UCSD-AML1 (cell line): ENCODE measurements at regions not wholly inside any gene's neighbourhood (a gene's known extent, or its start where the extent isn't known, plus 50 kb on each side); places are given as distances from the start of the nearest gene placed in this dataset.

Experiments
- DNase-seq: peaks from one replicate; lab custom pipeline; 2025; ENCODE audit not compliant: unreplicated experiment; lab: John Stamatoyannopoulos, UW

DNA sequence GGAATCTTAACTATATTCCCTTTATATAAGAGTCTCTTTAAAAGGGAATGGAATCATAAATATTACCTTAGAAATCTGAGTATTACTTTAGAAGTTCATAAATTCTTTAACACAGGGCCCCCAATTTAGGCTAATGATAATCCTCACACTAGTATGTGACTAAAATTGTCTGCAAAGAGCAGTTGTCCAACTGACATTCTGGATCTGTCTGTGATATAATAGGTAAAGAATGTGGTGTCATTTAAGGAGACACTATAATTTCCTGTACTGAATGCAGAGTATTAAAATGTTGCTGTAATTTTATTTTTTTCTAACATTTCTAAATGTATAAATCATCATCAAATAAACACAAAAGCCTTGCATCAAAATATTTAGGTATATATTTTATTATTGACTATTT lies 128.5 kb upstream of the DST start:
- no peak for DNase-seq

DNA sequence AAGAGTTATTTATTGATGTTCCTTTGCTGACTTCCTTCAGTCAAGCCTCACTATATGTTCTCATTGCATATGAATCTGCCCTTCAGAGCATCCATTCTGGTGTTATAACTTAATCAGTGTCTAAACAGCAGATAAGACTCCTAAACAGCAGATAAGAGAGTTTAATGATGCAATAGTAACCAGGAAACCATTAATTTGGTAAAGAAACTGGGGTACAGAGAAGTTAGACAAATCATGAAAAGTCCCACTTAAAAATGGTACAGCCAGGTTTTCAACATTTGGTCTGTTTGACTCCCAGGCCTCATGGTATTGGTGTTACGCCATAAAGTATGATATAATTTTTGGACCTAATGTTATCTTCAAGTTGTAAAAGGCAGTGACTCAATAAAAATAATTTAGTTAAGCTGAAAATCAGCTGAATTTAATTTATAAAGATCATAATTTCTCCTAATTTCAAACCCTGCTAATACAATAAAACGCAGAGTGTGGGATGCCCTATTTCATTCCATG lies 127.4 kb upstream of the DST start:
- no peak for DNase-seq

DNA sequence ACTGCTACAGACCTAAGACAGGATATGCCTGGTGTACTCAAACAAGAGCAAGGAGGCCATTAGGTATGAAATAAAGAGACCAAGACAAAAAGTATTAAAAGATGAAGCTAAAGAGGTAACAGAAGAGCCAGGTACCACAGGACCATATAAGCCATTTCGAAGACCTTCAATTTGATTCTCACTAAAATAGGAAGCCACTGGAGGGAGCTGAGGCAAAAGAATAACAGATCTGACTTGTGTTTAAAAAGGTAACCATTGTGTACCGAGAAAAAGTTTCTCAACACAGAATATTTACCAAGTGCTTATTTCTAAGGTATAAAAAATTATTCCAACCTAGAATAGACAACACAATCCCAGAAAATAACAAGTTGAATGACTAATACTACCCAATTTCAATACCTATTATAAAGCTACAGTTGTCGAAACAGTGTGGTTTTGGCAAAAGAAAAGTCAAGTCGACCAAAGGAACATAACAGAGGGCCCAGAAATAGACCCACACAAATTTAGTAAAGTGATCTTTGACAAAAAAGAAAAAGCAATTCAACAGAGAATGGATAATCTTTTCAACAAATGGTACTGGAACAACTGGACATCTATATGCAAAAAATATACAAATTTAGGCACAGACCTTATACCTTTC lies 125.3 kb upstream of the DST start:
- no peak for DNase-seq

DNA sequence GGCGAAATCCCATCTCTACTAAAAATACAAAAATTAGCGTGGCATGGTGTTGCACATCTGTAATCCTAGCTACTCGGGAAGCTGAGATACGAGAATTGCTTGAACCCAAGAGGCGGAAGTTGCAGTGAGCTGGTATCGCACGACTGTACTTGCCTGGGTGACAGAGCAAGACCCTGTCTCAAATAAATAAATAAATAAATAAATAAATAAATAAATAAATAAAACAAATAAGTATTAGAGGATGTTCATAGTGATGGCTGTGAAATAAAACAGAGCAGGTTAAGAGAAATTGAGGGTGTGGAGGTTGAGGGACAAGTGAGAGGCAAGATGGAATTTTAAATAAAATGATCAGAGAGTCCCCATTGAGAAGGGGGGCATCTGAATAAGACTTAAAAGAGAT lies 124.7 kb upstream of the DST start:
- DNase-seq = no peak

DNA sequence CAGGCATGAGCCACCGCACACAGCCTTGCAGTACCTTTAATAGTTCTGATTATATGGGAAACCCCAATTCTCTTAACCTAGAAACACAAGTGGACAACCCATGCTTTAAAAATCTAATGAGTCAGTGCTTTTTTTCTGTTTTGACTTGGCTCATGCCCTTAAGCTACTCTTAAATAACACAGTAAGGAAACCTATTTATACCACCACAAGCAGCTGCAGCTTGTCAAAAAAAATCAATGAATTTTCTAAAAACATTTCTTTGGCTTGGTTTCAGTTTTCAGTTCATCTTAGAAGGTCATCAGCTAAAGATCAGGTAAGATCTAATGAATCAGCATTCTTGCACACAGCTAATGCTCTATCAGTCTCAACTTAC lies 124.1 kb upstream of the DST start:
- DNase-seq = no peak

DNA sequence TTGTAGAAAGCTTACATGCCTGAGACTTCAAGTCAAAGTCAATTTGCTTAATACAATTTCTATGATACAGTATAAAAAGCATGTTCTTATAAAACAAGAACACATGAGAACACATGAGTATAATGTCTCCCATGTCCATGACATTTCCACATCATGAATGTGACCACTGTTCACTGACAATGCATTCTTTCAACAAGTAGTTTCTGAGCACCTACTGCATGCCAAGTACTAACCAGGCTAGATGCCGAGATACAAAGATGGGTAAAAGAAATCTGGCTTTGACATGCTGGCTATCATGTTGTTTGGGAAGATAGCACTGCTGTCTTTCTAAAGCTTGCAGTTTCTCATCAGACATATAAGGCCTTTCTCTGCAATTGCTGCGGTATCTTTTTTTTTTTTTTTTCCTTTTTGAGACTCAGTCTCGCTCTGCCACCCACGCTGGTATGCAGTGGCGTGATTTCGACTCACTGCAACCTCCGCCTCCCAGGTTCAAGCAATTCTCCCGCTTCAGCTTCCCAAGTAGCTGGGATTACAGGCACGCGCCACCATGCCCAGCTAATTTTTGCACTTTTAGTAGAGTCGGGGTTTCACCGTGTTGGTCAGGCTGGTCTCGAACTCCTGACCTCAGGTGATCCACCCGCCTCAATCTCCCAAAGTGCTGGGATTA lies 123.6 kb upstream of the DST start:
- no peak for DNase-seq

DNA sequence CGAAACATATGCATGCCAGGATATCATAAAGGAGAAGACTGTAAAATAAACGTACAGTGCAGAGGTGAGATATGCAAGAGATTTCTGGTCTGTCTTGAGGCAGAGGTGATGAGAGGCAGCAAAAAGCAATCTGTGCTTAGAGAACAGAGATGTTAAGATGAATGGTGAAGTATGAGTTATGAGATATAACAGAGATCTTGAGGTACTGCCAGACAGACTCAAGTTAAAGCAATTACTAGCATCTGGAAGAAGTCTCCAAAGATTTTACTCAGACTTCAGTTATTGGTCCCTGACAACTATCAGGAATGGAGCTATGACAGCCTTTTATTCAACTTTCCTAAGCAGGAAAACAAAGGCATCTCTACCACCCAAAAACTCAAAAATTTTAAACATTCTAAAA lies 122.8 kb upstream of the DST start:
- no peak for DNase-seq

DNA sequence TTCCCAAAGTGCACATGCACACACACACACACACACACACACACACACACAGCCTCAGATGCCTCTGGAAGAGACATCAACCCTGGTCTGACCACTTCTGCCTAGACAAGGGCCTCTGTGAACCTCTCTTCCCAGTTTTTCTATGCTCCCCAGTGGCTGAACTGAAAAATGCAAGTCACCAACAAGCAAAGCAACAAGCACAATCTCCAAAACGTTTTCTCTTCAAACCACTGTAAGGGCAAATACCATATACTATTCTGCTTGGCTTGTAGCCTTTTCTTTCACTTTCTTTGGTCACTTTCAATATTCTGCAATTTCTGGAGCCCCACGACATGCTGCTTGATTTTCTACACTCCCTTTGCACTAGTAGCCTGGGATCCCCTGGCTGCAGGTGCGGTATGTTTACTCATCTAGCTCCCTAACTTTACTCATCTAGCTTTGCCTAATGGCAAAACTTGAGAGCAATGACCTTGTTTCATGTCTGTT lies 121.4 kb upstream of the DST start:
- no peak for DNase-seq

DNA sequence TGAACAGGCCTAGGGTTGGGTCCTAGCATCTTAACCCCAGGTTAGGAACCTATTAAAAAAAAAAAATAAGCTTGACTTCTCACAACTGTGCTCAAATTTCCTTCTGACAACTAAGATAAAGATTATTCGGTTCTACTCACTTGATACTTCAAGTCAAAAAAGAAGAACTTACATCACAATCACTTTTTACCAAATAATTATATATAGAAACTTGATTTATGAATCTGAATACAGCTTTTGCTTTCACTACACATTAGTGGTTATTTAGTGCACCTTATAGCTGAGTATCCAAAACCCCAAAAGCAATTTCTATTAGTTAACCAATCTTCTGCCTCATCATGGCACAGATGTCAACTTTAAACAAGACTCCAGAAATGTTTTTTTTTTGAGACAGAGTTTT lies 119.0 kb upstream of the DST start:
- DNase-seq = no peak

DNA sequence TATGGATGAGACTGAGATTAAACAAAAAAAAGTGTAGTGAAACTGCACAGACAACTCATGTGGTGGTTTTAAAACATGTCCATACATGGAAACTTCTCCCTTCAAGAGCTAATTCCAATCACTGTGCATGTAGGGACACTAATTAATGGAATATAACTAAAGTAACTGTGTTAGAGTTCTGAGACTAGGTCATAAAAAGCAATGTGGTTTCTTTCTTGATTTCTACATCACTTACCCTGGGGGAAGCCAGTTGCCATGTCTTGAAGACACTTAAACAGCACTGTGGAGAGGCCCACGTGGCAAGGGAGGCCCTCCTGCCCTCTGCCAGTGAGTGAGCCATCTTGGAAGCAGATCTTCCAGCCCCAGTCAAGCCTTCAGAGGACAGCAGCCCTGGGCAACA lies 118.2 kb upstream of the DST start:
- DNase-seq = no peak

DNA sequence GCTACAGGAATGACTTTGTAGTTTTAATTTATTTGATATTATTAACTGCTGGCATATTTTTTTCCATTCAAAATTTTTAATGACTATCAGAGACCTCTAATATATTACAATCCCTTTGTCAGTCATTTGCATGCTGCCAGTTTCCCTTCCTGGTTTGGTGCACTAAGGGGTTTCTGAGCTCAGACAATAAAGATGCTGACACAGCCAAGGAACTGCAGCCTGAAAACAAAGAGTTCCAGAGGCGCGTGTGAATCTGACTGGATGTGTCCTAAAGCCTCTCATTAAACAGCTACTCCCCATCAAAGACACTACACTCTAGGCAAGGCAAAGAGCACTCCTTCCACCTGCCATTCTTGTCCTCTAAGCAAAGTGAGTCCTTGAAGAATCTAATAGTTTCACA lies 116.8 kb upstream of the DST start:
- DNase-seq = no peak

DNA sequence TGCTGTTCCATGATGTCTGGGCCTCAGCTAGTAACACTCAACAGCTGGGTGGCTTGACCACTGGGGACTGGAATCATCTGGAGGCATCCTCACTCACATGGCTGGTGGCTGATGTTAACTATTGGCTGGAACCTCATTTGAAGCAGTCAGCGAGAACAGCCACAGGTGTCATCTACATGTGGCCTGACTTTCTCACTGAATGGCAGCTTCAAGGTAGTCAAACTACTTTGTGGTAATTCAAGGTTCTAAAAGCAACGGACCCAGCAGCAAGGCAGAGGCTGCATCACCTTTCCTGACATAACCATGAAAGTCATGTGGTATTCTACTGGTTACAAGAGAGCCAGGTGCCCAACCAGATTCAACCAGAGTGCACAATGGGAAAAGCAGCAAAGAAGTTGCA lies 115.9 kb upstream of the DST start:
- no peak for DNase-seq

DNA sequence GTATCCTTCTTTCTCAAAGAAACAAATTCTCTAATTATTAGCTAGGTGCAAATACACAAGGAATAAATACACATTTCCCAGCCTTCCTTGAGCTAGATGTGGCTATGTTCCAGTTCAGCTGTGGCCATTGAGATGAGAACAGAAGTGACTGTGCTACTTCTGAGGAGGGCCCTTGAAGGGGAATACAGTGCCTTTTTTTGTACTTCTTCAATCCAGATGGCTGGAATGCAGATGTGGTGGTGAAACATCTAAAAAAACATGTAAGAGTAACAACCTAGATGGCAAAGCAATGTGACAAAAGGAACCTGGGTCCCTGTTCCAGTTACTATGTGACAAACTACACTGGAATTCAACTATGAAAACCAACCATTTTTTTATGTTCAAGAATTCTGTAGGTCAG lies 115.4 kb upstream of the DST start:
- no peak for DNase-seq

DNA sequence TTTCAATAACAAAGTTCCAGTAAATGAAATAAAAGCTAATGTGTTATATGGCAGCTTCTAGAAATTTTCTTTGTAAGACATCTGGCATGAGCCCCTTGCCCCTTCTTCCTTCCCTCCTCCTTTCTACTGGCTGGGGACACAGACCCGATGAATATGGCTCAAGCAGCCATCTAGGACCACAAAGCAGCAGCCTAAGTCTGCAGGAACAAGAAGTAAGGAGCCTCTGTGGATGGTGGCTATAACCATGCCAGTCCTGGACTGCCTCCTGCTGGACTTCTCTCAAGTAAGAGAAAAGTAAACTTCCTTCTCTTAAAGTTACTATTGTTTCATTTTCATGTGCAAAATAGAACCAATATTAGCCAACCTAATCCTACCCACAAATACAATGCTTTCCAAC lies 114.9 kb upstream of the DST start:
- no peak for DNase-seq

DNA sequence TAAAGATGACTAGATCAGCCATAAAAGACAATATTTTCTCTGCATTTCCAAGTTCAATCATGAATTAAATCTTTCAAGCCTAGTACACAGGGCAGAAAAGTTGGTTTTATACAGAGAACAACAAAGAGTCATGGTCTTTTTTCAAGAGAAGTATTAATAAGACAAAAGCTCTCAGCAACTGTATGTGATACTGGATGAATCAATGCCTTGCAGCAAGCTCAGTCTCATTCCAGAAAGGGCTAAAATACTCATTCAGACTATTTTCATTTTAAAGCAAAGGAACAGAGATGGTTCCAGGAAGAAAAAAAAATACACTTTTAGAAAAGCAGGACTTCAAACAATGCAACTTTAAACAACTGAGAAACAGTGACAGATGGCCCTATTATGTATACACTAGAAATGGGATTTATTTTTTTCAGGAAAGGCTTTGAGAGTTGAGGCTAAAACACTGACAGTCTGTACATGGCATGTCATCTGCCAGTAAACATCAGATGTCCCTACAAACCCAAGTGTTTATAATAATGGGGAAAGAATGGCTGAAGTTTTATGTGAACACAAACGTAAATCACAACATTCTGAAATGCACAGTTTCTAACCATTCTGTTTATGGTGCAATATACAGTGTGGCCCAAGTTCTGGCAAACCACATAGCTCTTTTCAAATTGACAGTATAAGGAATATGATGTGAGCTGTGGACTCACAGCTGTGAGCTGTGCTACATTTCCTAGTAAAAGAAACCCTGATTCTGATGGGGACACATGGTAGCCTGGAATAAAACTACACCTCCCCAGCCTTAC lies 114.3 kb upstream of the DST start:
- no peak for DNase-seq

DNA sequence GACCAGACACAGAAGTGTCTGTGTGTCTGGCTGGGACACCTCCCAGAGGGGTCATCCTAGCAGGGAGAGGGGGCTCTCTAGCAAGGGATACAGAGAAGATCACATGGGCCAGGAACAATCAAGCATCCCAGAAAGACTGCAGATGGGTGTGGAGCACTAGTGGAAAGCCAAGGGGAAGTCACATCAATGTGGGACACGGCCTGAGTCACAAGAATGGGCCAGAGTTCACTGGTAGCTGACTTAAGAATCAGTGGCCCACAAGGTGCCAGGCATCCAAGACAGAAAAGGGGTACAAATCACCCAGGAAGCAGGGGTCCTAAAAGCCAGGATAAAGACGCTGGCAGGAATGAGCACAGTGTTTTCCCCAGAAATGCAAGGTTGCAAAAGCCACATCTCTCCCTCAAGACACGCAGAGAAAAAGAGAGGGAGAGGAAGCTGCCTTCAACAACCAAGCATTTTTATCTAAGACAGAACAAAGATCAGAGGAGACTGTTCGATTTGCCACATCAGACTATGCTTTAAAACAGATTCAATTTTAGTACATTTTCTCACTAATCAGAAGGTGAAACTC lies 113.6 kb upstream of the DST start:
- no peak for DNase-seq

DNA sequence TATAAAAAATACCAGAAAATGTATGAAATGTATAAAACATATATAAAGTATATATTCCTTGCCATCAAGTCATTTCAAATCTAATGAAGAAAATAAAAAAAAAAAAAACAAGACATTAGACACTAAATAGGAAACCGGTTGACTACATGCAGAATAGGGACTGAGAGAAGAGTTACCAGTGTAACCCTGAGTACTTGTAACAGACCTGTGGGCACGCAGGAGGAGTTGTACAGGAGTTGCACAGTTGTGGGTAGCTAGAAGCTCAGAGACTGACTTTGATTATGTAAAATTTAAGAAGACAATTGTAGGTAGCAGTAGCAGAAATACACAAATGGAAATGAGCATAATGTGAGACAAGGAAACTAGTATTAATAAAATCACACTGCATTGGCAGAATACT lies 112.4 kb upstream of the DST start:
- no peak for DNase-seq

DNA sequence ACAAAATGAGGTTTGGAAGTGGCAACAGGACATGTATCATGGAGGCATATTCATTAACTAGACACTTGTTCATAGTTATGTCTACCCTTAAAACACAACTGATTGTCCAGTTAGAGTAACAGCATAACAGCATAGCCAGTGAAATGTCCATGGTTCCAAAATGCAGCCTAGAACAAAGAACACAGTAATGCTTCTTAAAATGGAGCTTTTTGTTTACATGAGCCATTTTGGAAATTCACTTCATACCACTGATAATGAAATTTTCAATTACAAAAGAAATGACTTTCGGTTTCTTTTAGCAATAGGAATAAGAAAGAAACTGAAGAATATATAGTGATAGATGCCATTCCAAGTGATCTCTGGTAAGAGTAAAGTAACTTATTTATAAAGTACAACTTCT lies 111.1 kb upstream of the DST start:
- no peak for DNase-seq

DNA sequence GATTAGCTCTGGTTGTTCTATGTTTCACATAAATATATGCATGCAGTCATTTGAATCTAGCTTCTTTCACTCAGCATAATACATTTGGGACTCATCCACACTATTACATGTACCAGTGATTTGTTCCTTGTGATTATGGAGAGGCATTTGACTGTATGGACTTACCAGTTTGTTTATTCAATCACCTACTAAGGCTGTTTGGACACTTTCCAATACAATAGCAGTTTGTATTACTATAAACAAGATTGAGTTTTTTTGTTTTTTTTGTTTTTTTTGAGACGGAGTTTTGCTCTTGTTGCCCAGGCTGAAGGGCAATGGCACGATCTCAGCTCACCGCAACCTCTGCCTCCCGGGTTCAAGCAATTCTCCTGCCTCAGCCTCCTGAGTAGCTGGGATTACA lies 109.8 kb upstream of the DST start:
- no peak for DNase-seq

DNA sequence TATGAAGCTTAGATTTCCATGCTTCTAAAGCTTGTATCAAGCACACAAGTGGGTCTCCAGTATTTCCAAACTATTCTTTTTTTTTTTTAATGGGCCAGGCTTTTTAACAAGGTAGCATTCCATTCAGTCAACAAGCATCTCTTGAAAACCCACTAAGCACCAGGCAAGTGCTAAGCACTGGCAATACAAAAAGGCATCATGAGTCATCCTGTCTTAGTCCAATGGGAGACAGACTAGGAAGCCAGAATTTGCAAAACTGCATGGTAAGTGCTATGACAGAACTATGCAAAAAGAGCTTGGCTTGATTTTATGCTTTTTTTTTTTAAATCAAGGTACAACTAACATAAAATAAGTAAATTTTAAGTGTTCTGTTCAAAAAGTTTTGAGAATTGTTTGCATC lies 109.3 kb upstream of the DST start:
- DNase-seq = no peak

DNA sequence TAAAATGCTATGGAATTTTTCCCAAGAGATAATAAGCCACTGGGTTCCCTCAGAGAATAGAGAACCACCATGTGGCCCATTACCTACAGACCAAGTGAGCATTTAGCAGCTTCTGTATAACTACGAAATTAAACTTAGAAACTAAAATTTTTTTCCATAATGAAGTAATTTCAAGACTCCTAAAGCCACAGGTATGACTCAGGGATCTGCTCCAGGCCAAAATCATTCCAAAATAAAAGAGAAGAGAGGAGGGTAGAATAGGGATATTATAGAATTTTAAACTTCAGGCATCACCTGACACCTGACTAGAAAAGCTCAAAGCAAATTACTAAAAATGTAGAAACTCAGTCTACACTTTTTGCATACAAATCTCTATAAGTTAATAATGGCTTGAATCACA lies 108.9 kb upstream of the DST start:
- no peak for DNase-seq

DNA sequence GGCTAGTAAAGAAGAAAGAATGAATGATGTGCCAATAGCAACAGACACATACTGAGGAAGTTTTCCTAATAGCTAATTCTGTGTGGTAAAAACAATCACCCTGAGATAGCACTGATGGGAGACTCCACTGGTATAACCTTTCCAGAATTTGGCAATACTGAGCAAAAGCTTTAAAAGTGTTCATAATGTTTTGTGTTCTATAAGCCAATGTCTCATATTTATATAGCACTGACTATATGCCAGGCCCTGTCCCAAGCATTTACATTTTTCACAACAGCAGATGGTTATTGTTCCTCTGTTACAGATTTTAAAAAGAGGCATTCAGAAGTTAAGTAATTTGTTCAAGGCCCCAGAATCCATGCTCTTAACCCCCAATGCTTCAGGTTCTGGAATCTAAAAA lies 108.0 kb upstream of the DST start:
- DNase-seq = no peak
